ENCODE measurements at regions not wholly inside any gene's neighbourhood (a gene's known extent, or its start where the extent isn't known, plus 50 kb on each side); places are given as distances from the start of the nearest gene placed in this dataset.

- 38% methylated on average over 4 of the region's 4 CpGs for WGBS (ENCODE audit: low lambda C conversion rate)
- Histone ChIP-seq H4K20me1 (ENCODE audit: insufficient read depth, low read length) (no peaks in the 10 kb centered on the region), H3K4me2 (ENCODE audit: low read depth, low read length) (peak overlapping the region; percentile 21; the same call in 1 of the 2 replicates), H3K36me3 (replicated peaks in 1 of 2; ENCODE audit: control insufficient read depth in 1 of 2, insufficient read depth in 2 of 2, low read length in 2 of 2) (no peaks in the 10 kb centered on the region), H3K4me1 (ENCODE audit: insufficient read depth, low read length) (peaks cover 39% of the 10 kb centered on the region), H3K9ac (ENCODE audit: insufficient read depth, low read depth, low read length) (no peak overlapping the region), H3K4me3 (replicated peaks in 1 of 3; ENCODE audit: insufficient read depth in 1 of 3, low read depth in 2 of 3, low read length in 3 of 3) (no peak overlapping the region), H3K9me3 (ENCODE audit: low read length) (no peaks in the 10 kb centered on the region), H3K27me3 (ENCODE audit: control insufficient read depth in 1 of 2, insufficient read depth in 2 of 2, low read length in 2 of 2) (no peaks in the 10 kb centered on the region), H3K27ac (ENCODE audit: extremely low read length, insufficient read depth, low read length) (no peak overlapping the region), H2AFZ (ENCODE audit: low read length) (no peak overlapping the region), H3K79me2 (ENCODE audit: insufficient read depth, low read length) (no peaks in the 10 kb centered on the region)
- FAIRE-seq: no peak
- in situ Hi-C loops (cut with HindIII; ENCODE audit: extremely low pct_ligation_motif_present, low pct_unique_long_range_greater_than_20kb): no loop called here
- intact Hi-C loops (cut with micrococcal nuclease; ENCODE audit: unreplicated experiment): no loop called here
- POLR2A ChIA-PET: interaction anchor here (2.1 kb wide), 1 partner anchor 14 kb away, joined by 6 read pairs; no protein-coding TSS in a partner anchor
- CTCF ChIA-PET (ENCODE audit: low intra/inter-chr PET ratio, low total read pairs): no interaction called here
- no TSS peak for BruUV-seq (replicated peaks)
- peak; percentile 27; the same call in 1 of the 3 replicates for ATAC-seq
- DNase-seq (ENCODE audit: low spot score): no peak
- TF ChIP-seq GZF1 (CRISPR knock-in tag; IDR thresholded peaks at IDR 0.05): peak; percentile 57; the same call in 1 of the 2 replicates
- no peak for TF ChIP-seq HNF1B (CRISPR knock-in tag; IDR thresholded peaks at IDR 0.05)
Measured at GRCh38 chr5:126357585-126358342, 65.4 kb upstream of the GRAMD2B start.

DNA sequence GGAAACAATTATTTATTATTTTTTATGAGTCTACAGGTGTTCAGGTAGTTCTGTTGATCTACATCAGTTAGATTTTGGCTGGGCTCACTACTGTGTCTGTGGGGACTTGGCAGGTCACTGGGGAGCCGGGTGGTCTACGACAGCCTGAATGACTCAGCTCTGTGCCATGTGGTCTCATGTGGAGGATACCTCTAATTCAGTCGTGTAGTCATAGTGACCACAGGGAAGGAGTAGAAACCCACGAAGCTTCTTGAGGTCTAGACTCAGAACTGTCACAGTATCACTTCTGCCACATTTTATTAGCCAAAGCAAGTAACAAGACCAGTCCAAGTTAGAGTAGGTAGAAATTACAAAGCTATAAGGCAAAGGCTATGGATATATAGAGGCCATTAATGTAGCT, 64.7 kb upstream of the GRAMD2B start:
- CTCF ChIA-PET (ENCODE audit: low intra/inter-chr PET ratio, low total read pairs): no interaction called here
- BruUV-seq (replicated peaks): no TSS peak

More for the DNA sequence above, 64.7 kb upstream of the GRAMD2B start:
- TF ChIP-seq ZNF235 (CRISPR knock-in tag; IDR thresholded peaks at IDR 0.05; ENCODE audit: borderline replicate concordance) (no peak), FOXP4 (CRISPR knock-in tag; IDR thresholded peaks at IDR 0.05) (no peak), FOXA1 (IDR thresholded peaks at IDR 0.05) (no peak), FOXA1 (CRISPR knock-in tag; IDR thresholded peaks at IDR 0.05) (no peak)
- TF ChIP-seq, protein P1, sequence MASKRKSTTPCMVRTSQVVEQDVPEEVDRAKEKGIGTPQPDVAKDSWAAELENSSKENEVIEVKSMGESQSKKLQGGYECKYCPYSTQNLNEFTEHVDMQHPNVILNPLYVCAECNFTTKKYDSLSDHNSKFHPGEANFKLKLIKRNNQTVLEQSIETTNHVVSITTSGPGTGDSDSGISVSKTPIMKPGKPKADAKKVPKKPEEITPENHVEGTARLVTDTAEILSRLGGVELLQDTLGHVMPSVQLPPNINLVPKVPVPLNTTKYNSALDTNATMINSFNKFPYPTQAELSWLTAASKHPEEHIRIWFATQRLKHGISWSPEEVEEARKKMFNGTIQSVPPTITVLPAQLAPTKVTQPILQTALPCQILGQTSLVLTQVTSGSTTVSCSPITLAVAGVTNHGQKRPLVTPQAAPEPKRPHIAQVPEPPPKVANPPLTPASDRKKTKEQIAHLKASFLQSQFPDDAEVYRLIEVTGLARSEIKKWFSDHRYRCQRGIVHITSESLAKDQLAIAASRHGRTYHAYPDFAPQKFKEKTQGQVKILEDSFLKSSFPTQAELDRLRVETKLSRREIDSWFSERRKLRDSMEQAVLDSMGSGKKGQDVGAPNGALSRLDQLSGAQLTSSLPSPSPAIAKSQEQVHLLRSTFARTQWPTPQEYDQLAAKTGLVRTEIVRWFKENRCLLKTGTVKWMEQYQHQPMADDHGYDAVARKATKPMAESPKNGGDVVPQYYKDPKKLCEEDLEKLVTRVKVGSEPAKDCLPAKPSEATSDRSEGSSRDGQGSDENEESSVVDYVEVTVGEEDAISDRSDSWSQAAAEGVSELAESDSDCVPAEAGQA (IDR thresholded peaks at IDR 0.05; ENCODE audit: low read depth): no peak
- TF ChIP-seq, protein P1 (CRISPR knock-in tag; IDR thresholded peaks at IDR 0.05; ENCODE audit: borderline replicate concordance): no peak
- Histone ChIP-seq H3K9ac (ENCODE audit: insufficient read depth, low read depth, low read length) (no peak overlapping the region), H3K4me2 (ENCODE audit: low read depth, low read length) (no peak overlapping the region), H3K27ac (ENCODE audit: extremely low read length, insufficient read depth, low read length) (no peak overlapping the region), H3K4me1 (ENCODE audit: insufficient read depth, low read length) (peaks cover 45% of the 10 kb centered on the region), H3K79me2 (ENCODE audit: insufficient read depth, low read length) (no peaks in the 10 kb centered on the region), H2AFZ (ENCODE audit: low read length) (no peak overlapping the region), H3K36me3 (replicated peaks in 1 of 2; ENCODE audit: control insufficient read depth in 1 of 2, insufficient read depth in 2 of 2, low read length in 2 of 2) (no peaks in the 10 kb centered on the region), H3K27me3 (ENCODE audit: control insufficient read depth in 1 of 2, insufficient read depth in 2 of 2, low read length in 2 of 2) (no peaks in the 10 kb centered on the region), H3K4me3 (replicated peaks in 1 of 3; ENCODE audit: insufficient read depth in 1 of 3, low read depth in 2 of 3, low read length in 3 of 3) (no peak overlapping the region), H3K9me3 (ENCODE audit: low read length) (no peaks in the 10 kb centered on the region), H4K20me1 (ENCODE audit: insufficient read depth, low read length) (no peaks in the 10 kb centered on the region)
- FAIRE-seq (no peak), DNase-seq (ENCODE audit: low spot score) (no peak), ATAC-seq (peak; percentile 22; the same call in 1 of the 3 replicates)
- POLR2A ChIA-PET: interaction anchor here (1.0 kb wide), 1 partner anchor 12 kb away, joined by 3 read pairs; no protein-coding TSS in a partner anchor
- in situ Hi-C loops (cut with HindIII; ENCODE audit: extremely low pct_ligation_motif_present, low pct_unique_long_range_greater_than_20kb) (no loop called here), intact Hi-C loops (cut with micrococcal nuclease; ENCODE audit: unreplicated experiment) (no loop called here)
- 53% methylated on average over 4 of the region's 4 CpGs for WGBS (ENCODE audit: low lambda C conversion rate)

Measured in HepG2 (cell line).